ENCODE measurements at regions not wholly inside any gene's neighbourhood (a gene's known extent, or its start where the extent isn't known, plus 50 kb on each side); places are given as distances from the start of the nearest gene placed in this dataset.

GRCh38 chr14:84961637-84962036 lies 568.3 kb upstream of the FLRT2 start:
- TF ChIP-seq POLR2AphosphoS5 (IDR thresholded peaks at IDR 0.05; ENCODE audit: low read depth, low read length) = no peak
- TF ChIP-seq POLR2A (IDR thresholded peaks at IDR 0.05; ENCODE audit: low read depth, low read length) = no peak
- TF ChIP-seq TAF1 (IDR thresholded peaks at IDR 0.05; ENCODE audit: low read depth, low read length) = no peak
- no peak for TF ChIP-seq POU2F2 (IDR thresholded peaks at IDR 0.05; ENCODE audit: low read depth, low read length)
- TF ChIP-seq SPI1 (IDR thresholded peaks at IDR 0.05; ENCODE audit: low read depth, low read length) = no peak
- no peak for TF ChIP-seq PAX5 (IDR thresholded peaks at IDR 0.05; ENCODE audit: insufficient read depth, low read length, severe bottlenecking)
- DNase-seq (ENCODE audit: insufficient read length, low spot score) = no peak
- no peak for FAIRE-seq

GRCh38 chr14:84963518-84963917 lies 566.4 kb upstream of the FLRT2 start:
- no peak for DNase-seq (ENCODE audit: insufficient read length, low spot score)
- no peak for FAIRE-seq
- TF ChIP-seq SPI1 (IDR thresholded peaks at IDR 0.05; ENCODE audit: low read depth, low read length) (no peak), TAF1 (IDR thresholded peaks at IDR 0.05; ENCODE audit: low read depth, low read length) (no peak), PAX5 (IDR thresholded peaks at IDR 0.05; ENCODE audit: insufficient read depth, low read length, severe bottlenecking) (no peak), POLR2AphosphoS5 (IDR thresholded peaks at IDR 0.05; ENCODE audit: low read depth, low read length) (no peak), POLR2A (IDR thresholded peaks at IDR 0.05; ENCODE audit: low read depth, low read length) (no peak), POU2F2 (IDR thresholded peaks at IDR 0.05; ENCODE audit: low read depth, low read length) (no peak)

GRCh38 chr14:84965279-84965678 lies 564.7 kb upstream of the FLRT2 start:
- FAIRE-seq (no peak), DNase-seq (ENCODE audit: insufficient read length, low spot score) (no peak)
- TF ChIP-seq POLR2AphosphoS5 (IDR thresholded peaks at IDR 0.05; ENCODE audit: low read depth, low read length) (no peak), SPI1 (IDR thresholded peaks at IDR 0.05; ENCODE audit: low read depth, low read length) (no peak), POU2F2 (IDR thresholded peaks at IDR 0.05; ENCODE audit: low read depth, low read length) (no peak), TAF1 (IDR thresholded peaks at IDR 0.05; ENCODE audit: low read depth, low read length) (no peak), POLR2A (IDR thresholded peaks at IDR 0.05; ENCODE audit: low read depth, low read length) (no peak), PAX5 (IDR thresholded peaks at IDR 0.05; ENCODE audit: insufficient read depth, low read length, severe bottlenecking) (no peak)

- TF ChIP-seq POLR2AphosphoS5 (IDR thresholded peaks at IDR 0.05; ENCODE audit: low read depth, low read length) (no peak), POU2F2 (IDR thresholded peaks at IDR 0.05; ENCODE audit: low read depth, low read length) (no peak), TAF1 (IDR thresholded peaks at IDR 0.05; ENCODE audit: low read depth, low read length) (no peak)
- DNase-seq (ENCODE audit: insufficient read length, low spot score) (no peak), FAIRE-seq (no peak)
Measured at GRCh38 chr14:84969501-84969900, 560.4 kb upstream of the FLRT2 start.

GRCh38 chr14:84975241-84975902 lies 554.6 kb upstream of the FLRT2 start:
- FAIRE-seq (no peak), DNase-seq (ENCODE audit: insufficient read length, low spot score) (no peak)
- TF ChIP-seq SPI1 (IDR thresholded peaks at IDR 0.05; ENCODE audit: low read depth, low read length) (no peak), POLR2A (IDR thresholded peaks at IDR 0.05; ENCODE audit: low read depth, low read length) (no peak), PAX5 (IDR thresholded peaks at IDR 0.05; ENCODE audit: insufficient read depth, low read length, severe bottlenecking) (no peak), TAF1 (IDR thresholded peaks at IDR 0.05; ENCODE audit: low read depth, low read length) (no peak), POU2F2 (IDR thresholded peaks at IDR 0.05; ENCODE audit: low read depth, low read length) (no peak), POLR2AphosphoS5 (IDR thresholded peaks at IDR 0.05; ENCODE audit: low read depth, low read length) (no peak)

GRCh38 chr14:84976805-84977204 lies 553.1 kb upstream of the FLRT2 start:
- FAIRE-seq (no peak), DNase-seq (ENCODE audit: insufficient read length, low spot score) (no peak)
- TF ChIP-seq POU2F2 (IDR thresholded peaks at IDR 0.05; ENCODE audit: low read depth, low read length) = no peak
- TF ChIP-seq POLR2AphosphoS5 (IDR thresholded peaks at IDR 0.05; ENCODE audit: low read depth, low read length) = no peak
- TF ChIP-seq PAX5 (IDR thresholded peaks at IDR 0.05; ENCODE audit: insufficient read depth, low read length, severe bottlenecking) = no peak
- TF ChIP-seq SPI1 (IDR thresholded peaks at IDR 0.05; ENCODE audit: low read depth, low read length) = no peak
- TF ChIP-seq POLR2A (IDR thresholded peaks at IDR 0.05; ENCODE audit: low read depth, low read length) = no peak
- TF ChIP-seq TAF1 (IDR thresholded peaks at IDR 0.05; ENCODE audit: low read depth, low read length) = no peak

- DNase-seq (ENCODE audit: insufficient read length, low spot score) = no peak
- no peak for TF ChIP-seq SPI1 (IDR thresholded peaks at IDR 0.05; ENCODE audit: low read depth, low read length)
- no peak for TF ChIP-seq POLR2AphosphoS5 (IDR thresholded peaks at IDR 0.05; ENCODE audit: low read depth, low read length)
- TF ChIP-seq POU2F2 (IDR thresholded peaks at IDR 0.05; ENCODE audit: low read depth, low read length) = no peak
- no peak for TF ChIP-seq TAF1 (IDR thresholded peaks at IDR 0.05; ENCODE audit: low read depth, low read length)
- TF ChIP-seq PAX5 (IDR thresholded peaks at IDR 0.05; ENCODE audit: insufficient read depth, low read length, severe bottlenecking) = no peak
- no peak for TF ChIP-seq POLR2A (IDR thresholded peaks at IDR 0.05; ENCODE audit: low read depth, low read length)
- no peak for FAIRE-seq
Measured at GRCh38 chr14:84987042-84987441, 542.9 kb upstream of the FLRT2 start.

- TF ChIP-seq POLR2AphosphoS5 (IDR thresholded peaks at IDR 0.05; ENCODE audit: low read depth, low read length) (no peak), TAF1 (IDR thresholded peaks at IDR 0.05; ENCODE audit: low read depth, low read length) (no peak), SPI1 (IDR thresholded peaks at IDR 0.05; ENCODE audit: low read depth, low read length) (no peak), PAX5 (IDR thresholded peaks at IDR 0.05; ENCODE audit: insufficient read depth, low read length, severe bottlenecking) (no peak), POLR2A (IDR thresholded peaks at IDR 0.05; ENCODE audit: low read depth, low read length) (no peak), POU2F2 (IDR thresholded peaks at IDR 0.05; ENCODE audit: low read depth, low read length) (no peak)
- FAIRE-seq = no peak
Measured at GRCh38 chr14:84988357-84988756, 541.6 kb upstream of the FLRT2 start.

GRCh38 chr14:84991021-84991420 lies 538.9 kb upstream of the FLRT2 start:
- no peak for DNase-seq (ENCODE audit: insufficient read length, low spot score)
- no peak for FAIRE-seq
- TF ChIP-seq SPI1 (IDR thresholded peaks at IDR 0.05; ENCODE audit: low read depth, low read length) (no peak), PAX5 (IDR thresholded peaks at IDR 0.05; ENCODE audit: insufficient read depth, low read length, severe bottlenecking) (no peak), POLR2A (IDR thresholded peaks at IDR 0.05; ENCODE audit: low read depth, low read length) (no peak), TAF1 (IDR thresholded peaks at IDR 0.05; ENCODE audit: low read depth, low read length) (no peak), POU2F2 (IDR thresholded peaks at IDR 0.05; ENCODE audit: low read depth, low read length) (no peak), POLR2AphosphoS5 (IDR thresholded peaks at IDR 0.05; ENCODE audit: low read depth, low read length) (no peak)

More at GRCh38 chr14:84988357-84988756, 541.6 kb upstream of the FLRT2 start:
- no peak for DNase-seq (ENCODE audit: insufficient read length, low spot score)

GRCh38 chr14:84998216-84998615 lies 531.7 kb upstream of the FLRT2 start:
- no peak for DNase-seq (ENCODE audit: insufficient read length, low spot score)
- FAIRE-seq = no peak
- TF ChIP-seq SPI1 (IDR thresholded peaks at IDR 0.05; ENCODE audit: low read depth, low read length) (no peak), TAF1 (IDR thresholded peaks at IDR 0.05; ENCODE audit: low read depth, low read length) (no peak), POLR2A (IDR thresholded peaks at IDR 0.05; ENCODE audit: low read depth, low read length) (no peak), POU2F2 (IDR thresholded peaks at IDR 0.05; ENCODE audit: low read depth, low read length) (no peak), POLR2AphosphoS5 (IDR thresholded peaks at IDR 0.05; ENCODE audit: low read depth, low read length) (no peak), PAX5 (IDR thresholded peaks at IDR 0.05; ENCODE audit: insufficient read depth, low read length, severe bottlenecking) (no peak)

Measured in GM12891 (cell line).